Osteocyte (in vitro differentiated cells): ENCODE measurements at regions not wholly inside any gene's neighbourhood (a gene's known extent, or its start where the extent isn't known, plus 50 kb on each side); places are given as distances from the start of the nearest gene placed in this dataset.

Experiments used
- DNase-seq: peaks from one replicate; pipeline ENCODE4 v3.0.0; 2021; ENCODE audit warnings: mixed read lengths; ENCODE audit not compliant: unreplicated experiment; ENCODE audit errors: extremely low spot score
- H3K27ac Mint-ChIP-seq: one replicate; pipeline ENCODE4 v1.8.0; 2021; ENCODE audit warnings: mild to moderate bottlenecking, mixed read lengths; ENCODE audit not compliant: unreplicated experiment
- H3K27me3 Mint-ChIP-seq: one replicate; pipeline ENCODE4 v1.8.0; 2021; ENCODE audit warnings: mixed read lengths; ENCODE audit not compliant: unreplicated experiment
- H3K36me3 Mint-ChIP-seq: one replicate; pipeline ENCODE4 v1.8.0; 2021; ENCODE audit warnings: mixed read lengths; ENCODE audit not compliant: unreplicated experiment
- H3K4me1 Mint-ChIP-seq: one replicate; pipeline ENCODE4 v1.8.0; 2021; ENCODE audit warnings: mixed read lengths; ENCODE audit not compliant: unreplicated experiment
- H3K4me3 Mint-ChIP-seq: one replicate; pipeline ENCODE4 v1.8.0; 2021; ENCODE audit warnings: mild to moderate bottlenecking, moderate library complexity, mixed read lengths; ENCODE audit not compliant: unreplicated experiment
- H3K9me3 Mint-ChIP-seq: one replicate; pipeline ENCODE4 v1.8.0; 2021; ENCODE audit warnings: mixed read lengths; ENCODE audit not compliant: unreplicated experiment
- TF ChIP-seq, protein P1 (sequence below): fragments of 200-600 bp; sonication (generic); IDR thresholded peaks from 2 replicates; pipeline ENCODE4 v1.5.0; 2021; ENCODE audit warnings: antibody characterized with exemption, mild to moderate bottlenecking, moderate library complexity

DNA sequence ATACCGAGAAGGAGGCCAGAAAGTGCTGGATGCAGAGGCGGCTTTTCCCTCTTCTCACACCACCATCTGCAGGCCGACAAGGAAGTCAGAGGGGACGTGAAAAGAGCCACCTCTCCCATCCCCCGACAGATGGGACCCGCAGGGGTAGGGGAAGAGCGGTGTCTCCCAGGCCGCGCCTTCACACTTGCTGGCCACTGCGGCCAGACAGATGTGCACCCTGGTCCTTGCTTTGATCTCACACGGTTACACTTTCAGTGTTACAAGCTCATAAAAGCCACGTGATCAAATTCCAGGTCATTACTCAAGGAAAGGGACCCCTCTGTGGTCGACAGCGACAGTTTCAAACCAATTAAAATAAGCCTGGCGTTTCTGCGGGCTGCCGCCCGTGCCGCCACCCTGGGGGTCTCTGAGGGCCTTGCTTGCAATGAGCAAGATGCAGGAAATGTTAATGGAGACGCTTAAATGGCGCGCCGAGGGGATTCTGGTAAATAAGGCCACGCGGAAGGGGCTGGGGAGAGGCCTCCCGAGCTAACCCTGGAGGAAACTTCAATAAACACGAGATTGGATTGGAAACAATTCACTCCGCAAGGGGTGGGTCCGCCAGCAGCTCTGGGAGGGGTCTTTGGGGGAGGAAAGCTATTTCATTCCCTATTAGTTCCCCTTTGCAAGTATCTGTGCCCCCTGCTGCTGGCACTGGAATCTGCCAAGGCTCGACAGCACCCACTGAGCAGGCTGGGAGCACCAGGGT is 240.9 kb downstream of the ENGASE start:
- Mint-ChIP-seq H3K4me1 (no peaks in the 10 kb centered on the region), H3K36me3 (no peaks in the 10 kb centered on the region), H3K27me3 (peaks cover 31% of the 10 kb centered on the region), H3K27ac (no peak overlapping the region), H3K4me3 (no peak overlapping the region), H3K9me3 (no peaks in the 10 kb centered on the region)
- no peak for DNase-seq
- TF ChIP-seq, protein P1, sequence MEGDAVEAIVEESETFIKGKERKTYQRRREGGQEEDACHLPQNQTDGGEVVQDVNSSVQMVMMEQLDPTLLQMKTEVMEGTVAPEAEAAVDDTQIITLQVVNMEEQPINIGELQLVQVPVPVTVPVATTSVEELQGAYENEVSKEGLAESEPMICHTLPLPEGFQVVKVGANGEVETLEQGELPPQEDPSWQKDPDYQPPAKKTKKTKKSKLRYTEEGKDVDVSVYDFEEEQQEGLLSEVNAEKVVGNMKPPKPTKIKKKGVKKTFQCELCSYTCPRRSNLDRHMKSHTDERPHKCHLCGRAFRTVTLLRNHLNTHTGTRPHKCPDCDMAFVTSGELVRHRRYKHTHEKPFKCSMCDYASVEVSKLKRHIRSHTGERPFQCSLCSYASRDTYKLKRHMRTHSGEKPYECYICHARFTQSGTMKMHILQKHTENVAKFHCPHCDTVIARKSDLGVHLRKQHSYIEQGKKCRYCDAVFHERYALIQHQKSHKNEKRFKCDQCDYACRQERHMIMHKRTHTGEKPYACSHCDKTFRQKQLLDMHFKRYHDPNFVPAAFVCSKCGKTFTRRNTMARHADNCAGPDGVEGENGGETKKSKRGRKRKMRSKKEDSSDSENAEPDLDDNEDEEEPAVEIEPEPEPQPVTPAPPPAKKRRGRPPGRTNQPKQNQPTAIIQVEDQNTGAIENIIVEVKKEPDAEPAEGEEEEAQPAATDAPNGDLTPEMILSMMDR = no peak

- DNase-seq = no peak
- no peaks in the 10 kb centered on the region for H3K4me1 Mint-ChIP-seq
- no peak overlapping the region for H3K4me3 Mint-ChIP-seq
- TF ChIP-seq, protein P1 = no peak
- no peaks in the 10 kb centered on the region for H3K9me3 Mint-ChIP-seq
- H3K27ac Mint-ChIP-seq = no peak overlapping the region
- H3K36me3 Mint-ChIP-seq = no peaks in the 10 kb centered on the region
- H3K27me3 Mint-ChIP-seq = peaks cover 33% of the 10 kb centered on the region
Observed at GRCh38 chr17:79314617-79315357, 240.2 kb downstream of the ENGASE start.

DNA sequence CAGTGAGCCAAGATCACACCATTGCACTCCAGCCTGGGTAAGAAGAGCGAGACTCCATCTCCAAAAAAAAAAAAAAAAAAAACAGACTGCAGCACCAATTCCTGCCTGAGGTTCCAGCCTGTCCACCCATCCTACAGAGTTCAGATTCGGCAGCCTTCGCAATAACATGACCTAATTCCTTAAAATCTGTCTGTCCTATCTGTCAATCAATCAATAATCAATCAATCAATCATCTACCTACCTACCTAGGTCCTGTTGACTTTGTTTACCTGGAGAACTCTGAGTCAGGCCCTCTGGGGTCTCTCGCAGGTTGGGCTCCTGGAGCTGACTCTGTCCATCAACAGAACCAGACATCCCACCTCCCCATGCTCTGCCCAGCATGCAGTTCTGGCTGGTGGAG is 236.7 kb downstream of the ENGASE start:
- Mint-ChIP-seq H3K27me3 (peaks cover 25% of the 10 kb centered on the region), H3K4me3 (no peak overlapping the region), H3K4me1 (no peaks in the 10 kb centered on the region), H3K27ac (no peak overlapping the region), H3K36me3 (no peaks in the 10 kb centered on the region), H3K9me3 (no peaks in the 10 kb centered on the region)
- DNase-seq = no peak
- TF ChIP-seq, protein P1 = no peak

- Mint-ChIP-seq H3K4me3 (no peak overlapping the region), H3K36me3 (no peaks in the 10 kb centered on the region), H3K27me3 (peaks cover 17% of the 10 kb centered on the region), H3K27ac (no peak overlapping the region), H3K9me3 (no peaks in the 10 kb centered on the region), H3K4me1 (no peaks in the 10 kb centered on the region)
- TF ChIP-seq, protein P1 = no peak
- no peak for DNase-seq
Observed at GRCh38 chr17:79306424-79307318, 232.0 kb downstream of the ENGASE start.
